Stimulated activated CD8-positive, alpha-beta memory T cell treated with anti-CD3 and anti-CD28 coated beads, Interleukin-12 subunit alpha, Interleukin-12 subunit beta, amount 100 ng/mL, for 24 hours (primary cell): ENCODE measurements at regions not wholly inside any gene's neighbourhood (a gene's known extent, or its start where the extent isn't known, plus 50 kb on each side); places are given as distances from the start of the nearest gene placed in this dataset.

ENCODE experiments used
- DNase-seq: peaks from one replicate; pipeline ENCODE4 v3.0.0-alpha.2; 2020; ENCODE audit errors: extremely low read depth

GRCh38 chr21:27082431-27083010, 115.6 kb upstream of the ADAMTS5 start:
- DNase-seq: no peak

GRCh38 chr21:27079636-27080240, 112.8 kb upstream of the ADAMTS5 start:
- DNase-seq: no peak

GRCh38 chr21:27078915-27079314, 112.0 kb upstream of the ADAMTS5 start:
- DNase-seq: no peak

- no peak for DNase-seq
These were observed 110.6 kb upstream of the ADAMTS5 start for GRCh38 chr21:27077501-27077900.

- no peak for DNase-seq
These were observed 109.1 kb upstream of the ADAMTS5 start for GRCh38 chr21:27076025-27076424.

- no peak for DNase-seq
These were observed 104.2 kb upstream of the ADAMTS5 start for GRCh38 chr21:27070861-27071670.

GRCh38 chr21:27068811-27069210, 101.9 kb upstream of the ADAMTS5 start:
- no peak for DNase-seq

- DNase-seq: no peak
These were observed 100.3 kb upstream of the ADAMTS5 start for GRCh38 chr21:27067226-27067625.

GRCh38 chr21:27062443-27062842, 95.6 kb upstream of the ADAMTS5 start:
- DNase-seq: no peak

- no peak for DNase-seq
These were observed 94.9 kb upstream of the ADAMTS5 start for GRCh38 chr21:27061770-27062169.

- DNase-seq: no peak
These were observed 93.3 kb upstream of the ADAMTS5 start for GRCh38 chr21:27060190-27060589.

- no peak for DNase-seq
These were observed 92.1 kb upstream of the ADAMTS5 start for GRCh38 chr21:27058673-27059605.

- DNase-seq: no peak
These were observed 91.1 kb upstream of the ADAMTS5 start for GRCh38 chr21:27057997-27058396.

- no peak for DNase-seq
These were observed 80.9 kb upstream of the ADAMTS5 start for GRCh38 chr21:27047658-27048314.

- no peak for DNase-seq
These were observed 80.4 kb upstream of the ADAMTS5 start for GRCh38 chr21:27047283-27047657.

GRCh38 chr21:27045281-27045985, 78.5 kb upstream of the ADAMTS5 start:
- DNase-seq: no peak

GRCh38 chr21:27043377-27043776, 76.5 kb upstream of the ADAMTS5 start:
- DNase-seq: no peak

- no peak for DNase-seq
These were observed 74.0 kb upstream of the ADAMTS5 start for GRCh38 chr21:27040738-27041469.

GRCh38 chr21:27036736-27037301, 69.9 kb upstream of the ADAMTS5 start:
- DNase-seq: no peak

- DNase-seq: no peak
These were observed 68.9 kb upstream of the ADAMTS5 start for GRCh38 chr21:27035791-27036190.
